ENCODE measurements at regions not wholly inside any gene's neighbourhood (a gene's known extent, or its start where the extent isn't known, plus 50 kb on each side); places are given as distances from the start of the nearest gene placed in this dataset.

GRCh38 chr9:126017758-126018157, 270.6 kb downstream of the PBX3 start:
- no peak for DNase-seq

GRCh38 chr9:126020836-126021235, 273.7 kb downstream of the PBX3 start:
- no peak for DNase-seq

GRCh38 chr9:126023962-126024361, 276.8 kb downstream of the PBX3 start:
- no peak for DNase-seq

- no peak for DNase-seq
Observed at GRCh38 chr9:126024581-126025230, 277.5 kb downstream of the PBX3 start.

- DNase-seq = no peak
Observed at GRCh38 chr9:126025991-126026390, 278.8 kb downstream of the PBX3 start.

- no peak for DNase-seq
Observed at GRCh38 chr9:126027566-126027965, 280.4 kb downstream of the PBX3 start.

- no peak for DNase-seq
Observed at GRCh38 chr9:126028746-126029145, 281.6 kb downstream of the PBX3 start.

- no peak for DNase-seq
Observed at GRCh38 chr9:126030716-126031115, 283.5 kb downstream of the PBX3 start.

- DNase-seq = no peak
Observed at GRCh38 chr9:126031116-126031515, 283.9 kb downstream of the PBX3 start.

GRCh38 chr9:126032135-126032534, 285.0 kb downstream of the PBX3 start:
- DNase-seq = no peak

GRCh38 chr9:126033318-126033717, 286.1 kb downstream of the PBX3 start:
- DNase-seq = no peak

- DNase-seq = no peak
Observed at GRCh38 chr9:126033956-126034355, 286.8 kb downstream of the PBX3 start.

- no peak for DNase-seq
Observed at GRCh38 chr9:126036881-126037291, 289.7 kb downstream of the PBX3 start.

- DNase-seq = no peak
Observed at GRCh38 chr9:126038790-126039189, 287.8 kb upstream of the MVB12B start.

- DNase-seq = peak; percentile 19
Observed at GRCh38 chr9:126043681-126044080, 282.9 kb upstream of the MVB12B start.

- DNase-seq = no peak
Observed at GRCh38 chr9:126049088-126049487, 277.5 kb upstream of the MVB12B start.

- DNase-seq = no peak
Observed at GRCh38 chr9:126049896-126050604, 276.6 kb upstream of the MVB12B start.

GRCh38 chr9:126050605-126050990, 276.0 kb upstream of the MVB12B start:
- no peak for DNase-seq

- no peak for DNase-seq
Observed at GRCh38 chr9:126051446-126052130, 275.0 kb upstream of the MVB12B start.

GRCh38 chr9:126052791-126053190, 273.8 kb upstream of the MVB12B start:
- no peak for DNase-seq

GRCh38 chr9:126053913-126054312, 272.7 kb upstream of the MVB12B start:
- no peak for DNase-seq

- DNase-seq = peak; percentile 65
Observed at GRCh38 chr9:126055381-126055985, 271.1 kb upstream of the MVB12B start.

GRCh38 chr9:126056312-126057021, 270.2 kb upstream of the MVB12B start:
- DNase-seq = no peak
